ENCODE measurements at regions not wholly inside any gene's neighbourhood (a gene's known extent, or its start where the extent isn't known, plus 50 kb on each side); places are given as distances from the start of the nearest gene placed in this dataset.

DNA sequence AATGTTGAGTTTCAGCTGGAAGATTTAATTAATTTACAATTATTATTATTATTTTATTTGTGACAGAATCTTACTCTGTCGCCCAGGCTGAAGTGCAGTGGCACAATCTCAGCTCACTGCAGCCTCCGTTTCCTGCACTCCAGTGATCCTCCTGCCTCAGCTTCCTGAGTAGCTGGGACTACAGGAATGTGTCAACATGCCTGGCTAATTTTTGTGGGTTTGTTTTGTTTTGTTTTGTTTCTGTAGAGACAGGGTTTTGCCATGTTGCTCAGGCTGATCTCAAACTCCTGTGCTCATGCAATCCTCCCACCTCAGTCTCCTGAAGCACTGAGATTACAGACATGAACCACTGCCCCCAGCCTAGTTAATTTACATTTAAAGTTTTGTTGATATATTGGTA, 93.8 kb upstream of the MEOX2 start:
- no peak for TF ChIP-seq MAFF (IDR thresholded peaks at IDR 0.05; ENCODE audit: low read length)
- TF ChIP-seq GATAD2A (IDR thresholded peaks at IDR 0.05), result no peak
- no peak for TF ChIP-seq ZFP30 (CRISPR knock-in tag; IDR thresholded peaks at IDR 0.05; ENCODE audit: borderline replicate concordance)
- TF ChIP-seq PRPF4 (IDR thresholded peaks at IDR 0.05; ENCODE audit: insufficient read depth, low read depth, low read length, poor library complexity, severe bottlenecking), result no peak
- TF ChIP-seq, protein P1, sequence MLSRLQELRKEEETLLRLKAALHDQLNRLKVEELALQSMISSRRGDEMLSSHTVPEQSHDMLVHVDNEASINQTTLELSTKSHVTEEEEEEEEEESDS (CRISPR knock-in tag; IDR thresholded peaks at IDR 0.05), result no peak
- no peak for TF ChIP-seq POLR2A (conservative IDR thresholded peaks at IDR 0.05)
- TF ChIP-seq NR2C1 (IDR thresholded peaks at IDR 0.05), result no peak
- TF ChIP-seq NR2C1 (tag; IDR thresholded peaks at IDR 0.05), result no peak
- TF ChIP-seq, protein P2, sequence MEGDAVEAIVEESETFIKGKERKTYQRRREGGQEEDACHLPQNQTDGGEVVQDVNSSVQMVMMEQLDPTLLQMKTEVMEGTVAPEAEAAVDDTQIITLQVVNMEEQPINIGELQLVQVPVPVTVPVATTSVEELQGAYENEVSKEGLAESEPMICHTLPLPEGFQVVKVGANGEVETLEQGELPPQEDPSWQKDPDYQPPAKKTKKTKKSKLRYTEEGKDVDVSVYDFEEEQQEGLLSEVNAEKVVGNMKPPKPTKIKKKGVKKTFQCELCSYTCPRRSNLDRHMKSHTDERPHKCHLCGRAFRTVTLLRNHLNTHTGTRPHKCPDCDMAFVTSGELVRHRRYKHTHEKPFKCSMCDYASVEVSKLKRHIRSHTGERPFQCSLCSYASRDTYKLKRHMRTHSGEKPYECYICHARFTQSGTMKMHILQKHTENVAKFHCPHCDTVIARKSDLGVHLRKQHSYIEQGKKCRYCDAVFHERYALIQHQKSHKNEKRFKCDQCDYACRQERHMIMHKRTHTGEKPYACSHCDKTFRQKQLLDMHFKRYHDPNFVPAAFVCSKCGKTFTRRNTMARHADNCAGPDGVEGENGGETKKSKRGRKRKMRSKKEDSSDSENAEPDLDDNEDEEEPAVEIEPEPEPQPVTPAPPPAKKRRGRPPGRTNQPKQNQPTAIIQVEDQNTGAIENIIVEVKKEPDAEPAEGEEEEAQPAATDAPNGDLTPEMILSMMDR (IDR thresholded peaks at IDR 0.05 in 2 of 3, conservative IDR thresholded peaks at IDR 0.05 in 1 of 3; ENCODE audit: insufficient read depth in 2 of 3, low read depth in 1 of 3, low read length in 3 of 3), result no peak
- TF ChIP-seq, protein P3, sequence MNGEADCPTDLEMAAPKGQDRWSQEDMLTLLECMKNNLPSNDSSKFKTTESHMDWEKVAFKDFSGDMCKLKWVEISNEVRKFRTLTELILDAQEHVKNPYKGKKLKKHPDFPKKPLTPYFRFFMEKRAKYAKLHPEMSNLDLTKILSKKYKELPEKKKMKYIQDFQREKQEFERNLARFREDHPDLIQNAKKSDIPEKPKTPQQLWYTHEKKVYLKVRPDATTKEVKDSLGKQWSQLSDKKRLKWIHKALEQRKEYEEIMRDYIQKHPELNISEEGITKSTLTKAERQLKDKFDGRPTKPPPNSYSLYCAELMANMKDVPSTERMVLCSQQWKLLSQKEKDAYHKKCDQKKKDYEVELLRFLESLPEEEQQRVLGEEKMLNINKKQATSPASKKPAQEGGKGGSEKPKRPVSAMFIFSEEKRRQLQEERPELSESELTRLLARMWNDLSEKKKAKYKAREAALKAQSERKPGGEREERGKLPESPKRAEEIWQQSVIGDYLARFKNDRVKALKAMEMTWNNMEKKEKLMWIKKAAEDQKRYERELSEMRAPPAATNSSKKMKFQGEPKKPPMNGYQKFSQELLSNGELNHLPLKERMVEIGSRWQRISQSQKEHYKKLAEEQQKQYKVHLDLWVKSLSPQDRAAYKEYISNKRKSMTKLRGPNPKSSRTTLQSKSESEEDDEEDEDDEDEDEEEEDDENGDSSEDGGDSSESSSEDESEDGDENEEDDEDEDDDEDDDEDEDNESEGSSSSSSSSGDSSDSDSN (IDR thresholded peaks at IDR 0.05; ENCODE audit: borderline replicate concordance in 1 of 2, low read depth in 2 of 2, low read length in 2 of 2), result no peak
